Mesothelial cell of epicardium (in vitro differentiated cells): ENCODE measurements at regions not wholly inside any gene's neighbourhood (a gene's known extent, or its start where the extent isn't known, plus 50 kb on each side); places are given as distances from the start of the nearest gene placed in this dataset.

ENCODE experiments used
- DNase-seq, 2 experiments: peaks; one replicate each; pipeline ENCODE4 v3.0.0; 2021; ENCODE audit warnings: low spot score in 2 of 2; ENCODE audit not compliant: unreplicated experiment in 2 of 2
- H3K27ac Mint-ChIP-seq: 2 replicates; pipeline ENCODE4 v1.8.0; 2021; ENCODE audit warnings: mixed read lengths
- H3K27me3 Mint-ChIP-seq: 2 replicates; pipeline ENCODE4 v1.8.0; 2021; ENCODE audit warnings: low read depth, mixed read lengths
- H3K36me3 Mint-ChIP-seq: 2 replicates; pipeline ENCODE4 v1.8.0; 2021; ENCODE audit warnings: mixed read lengths
- H3K4me1 Mint-ChIP-seq: 2 replicates; pipeline ENCODE4 v1.8.0; 2021; ENCODE audit warnings: mixed read lengths
- H3K4me3 Mint-ChIP-seq: 2 replicates; pipeline ENCODE4 v1.8.0; 2021; ENCODE audit warnings: mild to moderate bottlenecking, moderate library complexity, mixed read lengths
- H3K9me3 Mint-ChIP-seq: 2 replicates; pipeline ENCODE4 v1.8.0; 2021; ENCODE audit warnings: mixed read lengths
- TF ChIP-seq, protein P1 (sequence below): fragments of 200-600 bp; sonication (generic); IDR thresholded peaks from one replicate; pipeline ENCODE4 v1.5.0; 2021; ENCODE audit warnings: antibody characterized with exemption; ENCODE audit not compliant: unreplicated experiment

DNA sequence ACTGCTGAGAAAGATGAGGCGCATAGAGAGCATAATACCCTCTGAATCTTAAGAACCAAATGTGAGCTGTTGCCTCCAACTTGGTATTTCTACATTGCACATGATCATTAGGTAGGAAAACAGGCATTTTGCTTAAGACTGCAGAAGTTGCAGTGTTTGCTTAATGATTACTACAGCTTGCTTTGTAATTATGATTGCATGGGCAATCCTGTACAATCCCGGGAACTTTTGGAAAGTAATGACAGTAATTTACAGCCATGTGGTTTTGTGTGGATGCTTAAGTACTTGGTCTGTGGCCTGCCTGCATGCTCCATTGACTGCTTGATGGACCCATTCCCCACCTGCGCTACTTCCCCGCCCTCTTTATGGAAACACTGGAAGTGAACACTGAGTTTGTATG is 301.1 kb downstream of the DIPK2A start:
- no peak for DNase-seq
- TF ChIP-seq, protein P1, sequence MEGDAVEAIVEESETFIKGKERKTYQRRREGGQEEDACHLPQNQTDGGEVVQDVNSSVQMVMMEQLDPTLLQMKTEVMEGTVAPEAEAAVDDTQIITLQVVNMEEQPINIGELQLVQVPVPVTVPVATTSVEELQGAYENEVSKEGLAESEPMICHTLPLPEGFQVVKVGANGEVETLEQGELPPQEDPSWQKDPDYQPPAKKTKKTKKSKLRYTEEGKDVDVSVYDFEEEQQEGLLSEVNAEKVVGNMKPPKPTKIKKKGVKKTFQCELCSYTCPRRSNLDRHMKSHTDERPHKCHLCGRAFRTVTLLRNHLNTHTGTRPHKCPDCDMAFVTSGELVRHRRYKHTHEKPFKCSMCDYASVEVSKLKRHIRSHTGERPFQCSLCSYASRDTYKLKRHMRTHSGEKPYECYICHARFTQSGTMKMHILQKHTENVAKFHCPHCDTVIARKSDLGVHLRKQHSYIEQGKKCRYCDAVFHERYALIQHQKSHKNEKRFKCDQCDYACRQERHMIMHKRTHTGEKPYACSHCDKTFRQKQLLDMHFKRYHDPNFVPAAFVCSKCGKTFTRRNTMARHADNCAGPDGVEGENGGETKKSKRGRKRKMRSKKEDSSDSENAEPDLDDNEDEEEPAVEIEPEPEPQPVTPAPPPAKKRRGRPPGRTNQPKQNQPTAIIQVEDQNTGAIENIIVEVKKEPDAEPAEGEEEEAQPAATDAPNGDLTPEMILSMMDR, result no peak
- no peaks in the 10 kb centered on the region for H3K9me3 Mint-ChIP-seq
- no peak overlapping the region for H3K27ac Mint-ChIP-seq
- H3K36me3 Mint-ChIP-seq, result no peaks in the 10 kb centered on the region
- H3K4me1 Mint-ChIP-seq, result peaks cover 25% of the 10 kb centered on the region
- no peak overlapping the region for H3K4me3 Mint-ChIP-seq
- H3K27me3 Mint-ChIP-seq, result no peaks in the 10 kb centered on the region

DNA sequence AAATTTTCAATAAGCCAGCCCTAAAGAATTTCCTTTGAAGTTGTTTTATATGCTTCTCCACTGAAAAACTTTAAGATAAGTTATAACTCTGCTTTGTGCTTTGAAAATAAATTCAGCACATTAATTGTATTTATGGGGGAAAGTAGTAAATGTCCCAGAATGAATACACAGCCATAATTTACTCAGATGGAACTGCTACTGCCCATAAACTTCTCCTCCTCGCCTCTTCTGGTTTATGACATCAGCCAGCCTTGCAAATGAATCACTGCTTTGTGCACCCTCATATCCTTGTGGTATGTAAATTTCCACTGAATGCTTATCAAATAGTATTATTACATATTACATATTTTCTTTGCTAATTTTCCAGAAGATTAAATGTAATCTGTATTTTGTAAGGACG is 302.0 kb downstream of the DIPK2A start:
- H3K9me3 Mint-ChIP-seq, result no peaks in the 10 kb centered on the region
- H3K4me3 Mint-ChIP-seq, result no peak overlapping the region
- no peak for DNase-seq
- no peaks in the 10 kb centered on the region for H3K27me3 Mint-ChIP-seq
- H3K36me3 Mint-ChIP-seq, result no peaks in the 10 kb centered on the region
- TF ChIP-seq, protein P1, result no peak
- peak overlapping the region; percentile 64 for H3K27ac Mint-ChIP-seq
- peaks cover 25% of the 10 kb centered on the region for H3K4me1 Mint-ChIP-seq

DNA sequence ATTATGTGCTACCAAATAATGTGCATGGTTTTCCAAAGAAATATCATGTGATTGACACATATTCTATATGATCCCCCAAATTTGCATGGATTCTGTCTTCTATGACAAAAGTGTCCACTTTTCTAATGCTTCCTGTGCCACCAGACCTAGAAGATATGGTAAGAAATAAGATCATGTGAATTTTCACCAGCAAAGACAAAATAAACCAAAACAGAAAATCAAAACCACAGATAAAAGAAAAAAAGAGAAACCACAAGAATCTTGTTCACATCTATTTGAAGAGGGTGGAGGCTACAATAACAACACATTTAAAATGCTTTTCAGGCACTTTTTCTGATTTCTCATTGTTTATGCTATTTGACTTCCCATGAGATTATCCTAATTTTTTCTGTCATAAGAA is 303.4 kb downstream of the DIPK2A start:
- TF ChIP-seq, protein P1, result no peak
- Mint-ChIP-seq H3K9me3 (no peaks in the 10 kb centered on the region), H3K4me1 (peaks cover 25% of the 10 kb centered on the region), H3K27ac (no peak overlapping the region), H3K4me3 (no peak overlapping the region), H3K36me3 (no peaks in the 10 kb centered on the region), H3K27me3 (no peaks in the 10 kb centered on the region)
- DNase-seq, result no peak

DNA sequence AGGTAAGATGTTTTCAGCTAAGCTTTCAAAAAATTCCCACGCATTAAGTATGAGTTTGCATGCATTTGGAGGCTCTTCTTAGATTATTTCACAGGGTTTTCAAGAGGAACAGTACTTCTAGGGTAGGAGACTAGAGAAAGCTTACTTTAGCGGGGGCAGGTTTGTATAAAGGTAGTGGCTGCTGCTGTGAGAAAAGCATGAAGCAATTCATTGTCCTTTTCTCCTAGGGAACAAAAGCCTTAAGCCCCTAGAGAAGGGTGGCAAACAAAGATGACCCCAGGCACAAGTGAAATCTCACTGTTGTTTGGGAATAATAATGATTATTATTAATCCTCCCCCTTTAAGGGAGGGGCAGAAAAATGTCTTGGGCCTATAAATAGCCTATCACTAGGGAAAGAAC is 310.7 kb downstream of the DIPK2A start:
- H3K4me3 Mint-ChIP-seq, result no peak overlapping the region
- H3K27ac Mint-ChIP-seq, result no peak overlapping the region
- no peaks in the 10 kb centered on the region for H3K27me3 Mint-ChIP-seq
- DNase-seq, result no peak
- peaks cover 5% of the 10 kb centered on the region for H3K36me3 Mint-ChIP-seq
- peaks cover 14% of the 10 kb centered on the region for H3K4me1 Mint-ChIP-seq
- peaks cover 12% of the 10 kb centered on the region for H3K9me3 Mint-ChIP-seq
- TF ChIP-seq, protein P1, result no peak

DNA sequence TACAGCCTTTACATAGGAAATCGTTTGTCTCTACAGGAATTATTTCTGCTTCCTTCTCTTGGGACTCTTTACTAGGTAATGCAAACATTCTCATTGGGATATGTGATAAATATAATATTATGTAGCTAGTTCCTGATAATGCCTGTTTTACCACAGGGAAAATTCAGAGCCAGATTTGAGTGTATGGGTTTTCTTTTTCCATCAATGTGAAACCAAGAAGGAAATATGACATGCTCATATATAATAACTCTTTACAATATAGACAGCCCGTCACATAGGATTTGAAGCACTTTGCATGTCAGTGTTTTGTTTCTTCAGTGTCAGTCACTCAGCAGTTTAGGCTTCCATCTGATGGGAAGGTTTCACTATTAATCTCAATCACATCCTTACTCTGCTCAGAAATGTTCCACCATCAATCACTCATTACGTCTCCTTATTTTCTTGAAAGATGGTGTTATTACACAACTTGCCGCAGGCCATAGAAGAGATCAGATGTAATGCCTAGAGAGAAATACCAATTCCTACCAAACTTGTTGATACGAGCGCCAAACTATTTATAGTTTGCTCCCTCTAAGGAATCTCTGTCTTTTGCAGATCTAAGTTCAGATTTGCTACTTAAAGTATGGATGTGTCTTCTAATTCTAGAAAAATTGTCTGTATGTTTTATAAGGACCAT is 314.8 kb downstream of the DIPK2A start:
- TF ChIP-seq, protein P1, result no peak
- Mint-ChIP-seq H3K27me3 (no peaks in the 10 kb centered on the region), H3K4me3 (no peak overlapping the region), H3K4me1 (peaks cover 26% of the 10 kb centered on the region), H3K36me3 (peaks cover 9% of the 10 kb centered on the region), H3K9me3 (peaks cover 20% of the 10 kb centered on the region), H3K27ac (peak overlapping the region; percentile 36)
- DNase-seq, result no peak
